Fibroblast of lung (primary cell): ENCODE measurements at regions not wholly inside any gene's neighbourhood (a gene's known extent, or its start where the extent isn't known, plus 50 kb on each side); places are given as distances from the start of the nearest gene placed in this dataset.

Experiments
- CTCF ChIP-seq, 2 donors: IDR thresholded peaks in 1 of 2; conservative IDR thresholded peaks in 1 of 2; 1 replicate in 1 of 2; 2 replicates in 1 of 2; pipeline ENCODE4 v1.5.1; 2011 to 2012; ENCODE audit warnings: low read length in 2 of 2, control low read depth in 1 of 2, inconsistent platforms in 1 of 2, low read depth in 1 of 2, mild to moderate bottlenecking in 1 of 2
- EZH2 ChIP-seq: IDR thresholded peaks from 2 replicates; pipeline ENCODE4 v1.5.1; 2012; ENCODE audit warnings: low read length, control low read depth, mild to moderate bottlenecking; ENCODE audit errors: missing control alignments

- TF ChIP-seq CTCF (conservative IDR thresholded peaks at IDR 0.05 in 1 of 2, IDR thresholded peaks at IDR 0.05 in 1 of 2; ENCODE audit: low read depth in 1 of 2, low read length in 2 of 2) = no peak
- TF ChIP-seq EZH2 = no peak
Observed at GRCh38 chr20:63137851-63138415, 78.0 kb downstream of the YTHDF1 start.
